ENCODE measurements at regions not wholly inside any gene's neighbourhood (a gene's known extent, or its start where the extent isn't known, plus 50 kb on each side); places are given as distances from the start of the nearest gene placed in this dataset.

- TF ChIP-seq CTCF (conservative IDR thresholded peaks at IDR 0.05; ENCODE audit: low read depth, low read length) (no peak), RFX5 (IDR thresholded peaks at IDR 0.05; ENCODE audit: low read depth, low read length) (no peak), SMC3 (IDR thresholded peaks at IDR 0.05; ENCODE audit: low read depth, low read length) (no peak)
These were observed 95.3 kb upstream of the CARD11 start for GRCh38 chr7:3138997-3139396.
